SU-DHL-6 (cell line): ENCODE measurements at regions not wholly inside any gene's neighbourhood (a gene's known extent, or its start where the extent isn't known, plus 50 kb on each side); places are given as distances from the start of the nearest gene placed in this dataset.

ENCODE experiments used
- H2AFZ ChIP-seq: fragments of 200-600 bp; sonication (generic); 2 replicates; pipeline ENCODE4 v1.6.1; 2014; ENCODE audit warnings: low read depth, mild to moderate bottlenecking, moderate library complexity, mixed read lengths, antibody characterized with exemption, low read length; ENCODE audit not compliant: severe bottlenecking
- H3F3A ChIP-seq: fragments of 200-600 bp; shearing (Covaris generic); 2 replicates; pipeline ENCODE4 v1.6.0; 2016; ENCODE audit warnings: antibody characterized with exemption, mild to moderate bottlenecking; ENCODE audit not compliant: insufficient read depth
- H3K27ac ChIP-seq: fragments of 200-600 bp; sonication (generic); 2 replicates; pipeline ENCODE4 v1.5.1; 2016; ENCODE audit warnings: low read depth, mild to moderate bottlenecking, low read length, moderate library complexity, mixed read lengths
- H3K27me3 ChIP-seq: fragments of 200-600 bp; sonication (generic), shearing (Covaris generic); 2 replicates; pipeline ENCODE4 v1.6.0; 2014; ENCODE audit warnings: mild to moderate bottlenecking, low read length
- H3K36me3 ChIP-seq: fragments of 200-600 bp; sonication (generic); 2 replicates; pipeline ENCODE4 v1.6.1; 2014; ENCODE audit warnings: mild to moderate bottlenecking, low read length, mixed read lengths
- H3K4me2 ChIP-seq: fragments of 300-600, 200-600 bp; shearing (Covaris generic), sonication (generic); 2 replicates; pipeline ENCODE4 v1.6.0; 2014; ENCODE audit warnings: low read length, low read depth, mild to moderate bottlenecking; ENCODE audit not compliant: poor library complexity, severe bottlenecking
- H3K4me3 ChIP-seq: fragments of 200-600 bp; sonication (generic); 2 replicates; pipeline ENCODE4 v1.5.1; 2014; ENCODE audit warnings: antibody characterized with exemption, low read length, mild to moderate bottlenecking, mixed read lengths; ENCODE audit not compliant: insufficient read depth, poor library complexity, severe bottlenecking
- H3K79me2 ChIP-seq: fragments of 200-600 bp; sonication (generic); 2 replicates; pipeline ENCODE4 v1.6.1; 2014; ENCODE audit warnings: mild to moderate bottlenecking, low read length, moderate library complexity; ENCODE audit not compliant: insufficient read depth
- H3K9ac ChIP-seq: fragments of 200-600 bp; sonication (generic); 2 replicates; pipeline ENCODE4 v1.7.0; 2014; ENCODE audit warnings: mild to moderate bottlenecking, low read length
- H3K9me2 ChIP-seq: fragments of 200-600 bp; sonication (generic); replicated peaks from 2 replicates; pipeline ENCODE4 v1.6.1; 2014; ENCODE audit warnings: low read length; ENCODE audit not compliant: insufficient read depth
- H3K9me3 ChIP-seq: fragments of 200-600 bp; sonication (generic); 2 replicates; pipeline ENCODE4 v1.6.1; 2014; ENCODE audit warnings: low read length, mixed read lengths; ENCODE audit not compliant: insufficient read depth
- H4K20me1 ChIP-seq: fragments of 200-600 bp; sonication (generic); 2 replicates; pipeline ENCODE4 v1.6.1; 2014; ENCODE audit warnings: low read depth, mild to moderate bottlenecking, antibody characterized with exemption, low read length, moderate library complexity, mixed read lengths
- EZH2phosphoT487 ChIP-seq: fragments of 200-600 bp; sonication (generic), shearing (Covaris generic); conservative IDR thresholded peaks from 2 replicates; pipeline ENCODE4 v1.6.1; 2018; ENCODE audit warnings: mild to moderate bottlenecking, antibody characterized with exemption, low read length, moderate library complexity, mixed read lengths
- TF ChIP-seq, protein P1 (sequence below): fragments of 200-600 bp; sonication (generic); IDR thresholded peaks from one replicate; pipeline ENCODE4 v1.5.1; 2017; ENCODE audit warnings: antibody characterized with exemption, mild to moderate bottlenecking, low read length, moderate library complexity; ENCODE audit not compliant: insufficient read depth, poor library complexity, severe bottlenecking

DNA sequence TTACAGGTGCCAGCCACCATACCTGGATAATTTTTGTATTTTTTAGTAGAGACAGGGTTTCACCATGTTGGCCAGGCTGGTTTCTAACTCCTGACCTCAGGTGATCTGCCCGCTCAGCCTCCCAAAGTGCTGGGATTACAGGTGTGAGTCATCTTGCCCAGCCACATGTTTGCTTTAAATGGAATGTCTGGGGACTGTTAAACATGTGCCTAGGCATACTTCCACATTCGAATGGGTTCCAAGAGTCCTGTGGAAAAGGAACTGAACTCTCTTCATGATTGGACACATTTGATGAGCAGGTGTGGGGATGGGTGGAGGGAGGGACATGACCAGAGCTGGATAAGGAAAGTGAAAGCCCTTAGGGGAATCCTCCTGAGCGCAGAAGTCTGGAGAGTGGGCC lies 58.4 kb upstream of the GREB1L start:
- Histone ChIP-seq H3K27ac (no peak overlapping the region), H3K4me3 (no peak overlapping the region), H4K20me1 (no peaks in the 10 kb centered on the region), H3F3A (no peaks in the 10 kb centered on the region), H3K9me3 (no peaks in the 10 kb centered on the region), H3K36me3 (no peaks in the 10 kb centered on the region), H2AFZ (no peak overlapping the region), H3K4me2 (no peak overlapping the region), H3K9me2 (no peaks in the 10 kb centered on the region), H3K79me2 (no peaks in the 10 kb centered on the region), H3K9ac (no peak overlapping the region), H3K27me3 (no peaks in the 10 kb centered on the region)
- TF ChIP-seq, protein P1, sequence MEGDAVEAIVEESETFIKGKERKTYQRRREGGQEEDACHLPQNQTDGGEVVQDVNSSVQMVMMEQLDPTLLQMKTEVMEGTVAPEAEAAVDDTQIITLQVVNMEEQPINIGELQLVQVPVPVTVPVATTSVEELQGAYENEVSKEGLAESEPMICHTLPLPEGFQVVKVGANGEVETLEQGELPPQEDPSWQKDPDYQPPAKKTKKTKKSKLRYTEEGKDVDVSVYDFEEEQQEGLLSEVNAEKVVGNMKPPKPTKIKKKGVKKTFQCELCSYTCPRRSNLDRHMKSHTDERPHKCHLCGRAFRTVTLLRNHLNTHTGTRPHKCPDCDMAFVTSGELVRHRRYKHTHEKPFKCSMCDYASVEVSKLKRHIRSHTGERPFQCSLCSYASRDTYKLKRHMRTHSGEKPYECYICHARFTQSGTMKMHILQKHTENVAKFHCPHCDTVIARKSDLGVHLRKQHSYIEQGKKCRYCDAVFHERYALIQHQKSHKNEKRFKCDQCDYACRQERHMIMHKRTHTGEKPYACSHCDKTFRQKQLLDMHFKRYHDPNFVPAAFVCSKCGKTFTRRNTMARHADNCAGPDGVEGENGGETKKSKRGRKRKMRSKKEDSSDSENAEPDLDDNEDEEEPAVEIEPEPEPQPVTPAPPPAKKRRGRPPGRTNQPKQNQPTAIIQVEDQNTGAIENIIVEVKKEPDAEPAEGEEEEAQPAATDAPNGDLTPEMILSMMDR: no peak
- TF ChIP-seq EZH2phosphoT487: no peak

DNA sequence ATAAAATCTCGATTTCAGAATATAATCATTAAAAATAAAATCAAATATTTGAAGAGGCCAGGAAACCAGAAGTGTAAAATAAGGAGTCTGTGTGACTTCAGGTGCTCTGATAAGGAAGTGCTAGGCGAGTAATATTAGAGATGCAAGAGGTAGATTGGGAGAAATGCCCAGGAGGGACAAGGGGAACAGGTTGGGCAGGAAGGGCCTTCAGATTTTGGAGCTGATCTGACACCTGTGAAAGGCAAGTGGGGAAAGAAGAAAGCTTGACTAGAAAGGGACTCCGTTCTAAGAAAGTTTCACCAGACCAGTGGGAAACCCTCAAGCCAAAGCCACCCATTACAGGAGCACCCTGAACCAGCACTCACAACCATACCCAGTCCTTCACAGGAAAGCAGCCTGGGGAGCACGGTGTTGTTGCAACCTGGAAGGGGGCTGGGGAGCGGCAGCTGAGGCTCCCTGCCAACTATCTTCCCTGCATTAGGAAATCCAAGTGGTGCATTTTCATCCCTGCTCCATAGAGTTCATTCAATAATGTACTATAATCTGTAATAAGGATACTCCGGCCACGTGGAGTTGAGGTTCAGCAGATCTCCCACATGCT lies 57.5 kb upstream of the GREB1L start:
- Histone ChIP-seq H3K79me2 (no peaks in the 10 kb centered on the region), H3K27ac (no peak overlapping the region), H2AFZ (no peak overlapping the region), H3K4me2 (no peak overlapping the region), H3K4me3 (no peak overlapping the region), H3K9me2 (no peaks in the 10 kb centered on the region), H3K9me3 (no peaks in the 10 kb centered on the region), H4K20me1 (no peaks in the 10 kb centered on the region), H3K27me3 (no peaks in the 10 kb centered on the region), H3F3A (no peaks in the 10 kb centered on the region), H3K36me3 (no peaks in the 10 kb centered on the region), H3K9ac (no peak overlapping the region)
- TF ChIP-seq, protein P1: no peak
- no peak for TF ChIP-seq EZH2phosphoT487

DNA sequence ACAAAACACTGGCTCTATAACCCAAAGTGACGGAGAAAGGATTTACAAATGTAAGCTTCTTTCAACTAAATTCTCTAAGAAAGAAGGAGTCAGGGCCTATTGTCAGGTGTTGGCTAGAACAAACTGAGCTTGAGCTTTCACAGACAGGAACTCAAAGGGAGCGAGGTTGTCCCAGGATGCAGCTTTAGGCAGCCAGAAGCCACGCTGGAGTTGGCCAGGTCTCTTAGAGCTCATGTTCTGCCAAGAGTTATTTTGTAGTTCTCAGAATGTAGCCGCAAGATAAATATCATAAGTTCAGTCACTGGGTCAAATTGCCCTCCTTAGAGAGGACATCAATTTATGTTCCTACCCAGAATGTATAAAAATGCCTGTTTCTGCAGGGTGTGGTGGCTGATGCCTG lies 54.1 kb upstream of the GREB1L start:
- no peak overlapping the region for H2AFZ ChIP-seq
- TF ChIP-seq, protein P1: no peak
- TF ChIP-seq EZH2phosphoT487: no peak
- H3K79me2 ChIP-seq: no peaks in the 10 kb centered on the region

More for the DNA sequence above, 54.1 kb upstream of the GREB1L start:
- Histone ChIP-seq H3K4me2 (no peak overlapping the region), H3K9ac (no peak overlapping the region), H3F3A (no peaks in the 10 kb centered on the region), H3K9me3 (no peaks in the 10 kb centered on the region), H3K9me2 (no peaks in the 10 kb centered on the region), H3K36me3 (no peaks in the 10 kb centered on the region), H3K27me3 (no peaks in the 10 kb centered on the region), H3K27ac (no peak overlapping the region), H3K4me3 (no peak overlapping the region), H4K20me1 (no peaks in the 10 kb centered on the region)
